Aorta (tissue), 5 donors: ENCODE measurements at regions not wholly inside any gene's neighbourhood (a gene's known extent, or its start where the extent isn't known, plus 50 kb on each side); places are given as distances from the start of the nearest gene placed in this dataset.
"Not testable (repeated sequence)": the region's sequence is repeated elsewhere in the genome, so short reads cannot be mapped to it uniquely, and the experiment has no call there.

Experiments used
- ATAC-seq: fragments of 200-7000 bp; cut with Tn5 transposase; one replicate; pipeline ENCODE4 v1.9.1; 2022; ENCODE audit warnings: moderate library complexity; ENCODE audit not compliant: low FRiP score
- DNase-seq, 2 donors: peaks; one replicate each; pipeline ENCODE4 v3.0.0-alpha.2; 2020
- H3K27ac ChIP-seq, 2 donors: one replicate each; pipeline ENCODE4 v1.5.1; 2013; ENCODE audit warnings: low read length in 2 of 2, mild to moderate bottlenecking in 2 of 2, moderate library complexity in 2 of 2, control low read depth in 1 of 2, inconsistent platforms in 1 of 2, low read depth in 1 of 2
- H3K27me3 ChIP-seq, 2 donors: one replicate each; pipeline ENCODE4 v1.6.1; 2013; ENCODE audit warnings: control low read depth in 1 of 2, low read length in 1 of 2, mild to moderate bottlenecking in 1 of 2, moderate library complexity in 1 of 2; ENCODE audit not compliant: insufficient read depth in 2 of 2, control insufficient read depth in 1 of 2
- H3K36me3 ChIP-seq, 2 donors: one replicate each; pipeline ENCODE4 v1.6.1; 2013; ENCODE audit warnings: control low read depth in 1 of 2, low read length in 1 of 2, mild to moderate bottlenecking in 1 of 2; ENCODE audit not compliant: insufficient read depth in 2 of 2, control insufficient read depth in 1 of 2
- H3K4me1 ChIP-seq, 2 donors: one replicate each; pipeline ENCODE4 v1.6.1; 2013; ENCODE audit warnings: low read length in 2 of 2, control low read depth in 1 of 2, mild to moderate bottlenecking in 1 of 2, moderate library complexity in 1 of 2; ENCODE audit not compliant: insufficient read depth in 2 of 2, control insufficient read depth in 1 of 2
- H3K4me3 ChIP-seq, 2 donors: one replicate each; pipeline ENCODE4 v1.5.1; 2013; ENCODE audit warnings: low read length in 2 of 2, control low read depth in 1 of 2, mild to moderate bottlenecking in 1 of 2
- H3K9me3 ChIP-seq: one replicate; pipeline ENCODE4 v1.6.1; 2013; ENCODE audit warnings: mild to moderate bottlenecking, low read length; ENCODE audit not compliant: control insufficient read depth
- WGBS, 2 donors: extraction: QIAGEN DNeasy Blood & Tissue Kit; methylation state at CpG; one replicate each; pipeline ENCODE4 v1.1.7; 2013; 5-methylcytosine and 5-hydroxymethylcytosine counted together
- intact Hi-C, 2 donors: fragments of 100-400 bp; cut with DNase I; formaldehyde crosslinking; loops; one replicate each; pipeline versions ENCODE4 v1.14.2 to v1.15.0; 2022
- donor health status: healthy with polysubstance abuse.
- donor health status: Bipolar disorder and iron deficiency.
- donor health status: DM: no; HTN: no; CAD: no.
- donor health status: DM: no; HTN: no; CAD: no.
- donor health status: DM: yes; HTN: yes; CAD: no.

DNA sequence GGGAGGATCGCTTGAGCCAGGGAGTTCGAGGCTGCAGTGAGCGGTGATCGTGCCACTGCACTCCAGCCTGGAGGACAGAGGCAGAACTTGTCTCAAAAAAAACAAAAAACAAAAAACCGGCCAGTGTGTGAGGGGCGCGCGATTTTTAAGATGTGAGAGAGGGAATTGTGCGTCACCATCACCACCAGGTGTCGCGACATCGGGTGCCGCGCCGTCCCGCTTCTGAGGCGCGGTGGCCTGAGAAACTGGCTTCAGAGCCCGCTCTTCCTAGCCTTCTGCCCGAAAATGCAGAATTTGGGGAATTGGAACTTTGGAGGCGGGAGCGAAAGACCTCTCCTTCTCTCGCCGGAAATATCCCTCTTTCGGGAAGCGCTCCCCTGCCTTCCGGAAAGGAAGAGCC is 524.8 kb downstream of the KCNJ18 start:
- Histone ChIP-seq H3K36me3 (no peaks in the 10 kb centered on the region), H3K4me1 (no peaks in the 10 kb centered on the region), H3K27me3 (no peaks in the 10 kb centered on the region), H3K4me3 (no peak overlapping the region), H3K9me3 (peaks cover 1% of the 10 kb centered on the region), H3K27ac (no peak overlapping the region)
- no peak for ATAC-seq
- peak in 1 of 2 donors; percentile 32 for DNase-seq
- 30 to 38% methylated on average over 27 of the region's 27 CpGs for WGBS, 2 donors
- intact Hi-C loops = no loop called here

GRCh38 chr17:22221344-22221743 is 529.0 kb downstream of the KCNJ18 start:
- Histone ChIP-seq H3K9me3 (peaks cover 1% of the 10 kb centered on the region), H3K4me3 (no peak overlapping the region), H3K4me1 (no peaks in the 10 kb centered on the region), H3K36me3 (no peaks in the 10 kb centered on the region), H3K27me3 (no peaks in the 10 kb centered on the region), H3K27ac (no peak overlapping the region)
- intact Hi-C loops = no loop called here
- ATAC-seq (no peak), DNase-seq (peak in 1 of 2 donors; percentile 49)
- WGBS, 2 donors = 65% methylated on average over 8 of the region's 8 CpGs

DNA sequence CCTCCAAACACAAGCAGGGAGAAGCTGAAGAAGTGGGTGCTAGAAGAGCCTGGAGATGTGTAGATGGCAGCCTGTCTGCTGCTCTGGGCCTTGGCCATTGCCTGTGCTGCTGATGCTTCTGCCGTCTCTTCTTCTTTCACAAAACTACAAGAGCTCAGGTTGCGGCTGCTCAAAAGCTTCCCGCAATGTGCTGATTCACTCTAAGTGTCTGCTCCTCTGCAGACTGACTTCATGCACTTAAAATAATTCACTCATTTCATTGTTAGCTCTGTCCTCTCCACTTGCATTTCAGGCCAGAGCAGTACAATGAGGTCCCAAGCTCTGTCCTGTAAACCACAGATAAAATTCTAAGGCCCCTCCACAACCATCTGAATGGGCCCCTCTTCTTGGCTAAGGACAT is 534.2 kb downstream of the KCNJ18 start:
- H3K27me3 ChIP-seq, H3K4me1 ChIP-seq, DNase-seq, ATAC-seq, H3K27ac ChIP-seq, H3K36me3 ChIP-seq, H3K4me3 ChIP-seq, intact Hi-C loops, H3K9me3 ChIP-seq: not testable (repeated sequence)
- WGBS, 2 donors = 88 to 93% methylated on average over 3 of the region's 3 CpGs

DNA sequence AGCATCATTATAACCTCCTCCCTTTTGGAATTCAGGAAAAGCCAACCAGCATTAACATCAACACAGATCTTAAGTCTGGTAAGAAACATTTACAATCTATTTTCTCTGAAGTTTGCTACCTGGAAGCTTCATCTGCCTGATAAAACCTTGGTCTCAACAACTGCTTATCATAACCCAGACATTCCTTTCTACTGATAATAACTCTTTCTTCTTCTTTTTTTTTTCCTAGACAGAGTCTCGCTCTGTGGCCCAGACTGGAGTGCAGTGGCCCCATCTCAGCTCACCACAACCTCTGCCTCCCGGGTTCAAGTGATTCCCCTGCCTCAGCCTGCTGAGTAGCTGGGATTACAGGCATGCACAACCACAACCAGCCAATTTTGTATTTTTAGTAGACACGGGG is 534.6 kb downstream of the KCNJ18 start:
- DNase-seq, H3K27ac ChIP-seq, ATAC-seq, H3K27me3 ChIP-seq, H3K36me3 ChIP-seq, intact Hi-C loops, H3K4me1 ChIP-seq, H3K9me3 ChIP-seq, H3K4me3 ChIP-seq: not testable (repeated sequence)
- 71 to 73% methylated on average over 3 of the region's 3 CpGs for WGBS, 2 donors

DNA sequence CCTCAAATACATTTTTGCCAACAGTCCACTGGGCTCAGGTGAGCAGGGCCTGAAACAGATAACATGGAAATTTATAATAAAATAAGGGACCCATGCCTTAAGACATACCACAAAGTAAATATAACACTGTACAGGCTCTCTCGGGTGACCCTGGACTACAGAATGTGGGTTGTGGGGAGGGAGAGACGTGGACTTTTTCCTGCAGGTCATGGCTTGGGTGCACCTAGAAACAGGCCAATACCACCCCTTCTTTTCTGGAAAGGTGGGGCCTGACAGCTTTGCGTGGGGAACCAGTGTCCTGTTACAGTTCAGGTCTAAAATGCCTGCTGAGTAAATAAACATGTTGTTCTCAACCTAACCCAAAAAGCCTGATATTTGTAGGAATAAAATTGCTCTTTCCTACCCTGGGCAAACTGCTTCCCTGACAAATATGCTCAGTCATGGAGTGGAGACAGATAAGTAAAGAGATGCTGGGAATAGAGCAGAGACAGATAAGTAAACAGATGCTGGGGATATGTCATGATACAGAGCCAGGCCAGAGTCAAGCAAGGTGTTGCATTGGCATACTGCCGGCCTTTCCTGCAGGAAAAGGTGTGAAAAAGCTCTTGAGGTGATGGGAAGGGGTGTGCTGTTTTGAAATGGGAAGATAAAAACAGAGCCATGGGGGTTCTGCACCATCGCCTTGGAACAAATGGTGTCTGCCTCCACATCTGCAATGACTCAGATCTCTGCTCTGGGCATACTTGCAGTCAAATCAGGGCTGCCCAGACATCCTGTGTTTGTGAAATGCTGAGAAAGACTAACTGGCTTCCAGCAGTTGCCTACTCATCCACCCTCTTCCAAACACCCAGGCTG is 535.6 kb downstream of the KCNJ18 start:
- H3K9me3 ChIP-seq, intact Hi-C loops, ATAC-seq, H3K4me1 ChIP-seq, DNase-seq, H3K36me3 ChIP-seq, H3K4me3 ChIP-seq, H3K27ac ChIP-seq, H3K27me3 ChIP-seq: not testable (repeated sequence)
- WGBS, 2 donors = 64 to 72% methylated on average over 4 to 5 of the region's 5 CpGs

DNA sequence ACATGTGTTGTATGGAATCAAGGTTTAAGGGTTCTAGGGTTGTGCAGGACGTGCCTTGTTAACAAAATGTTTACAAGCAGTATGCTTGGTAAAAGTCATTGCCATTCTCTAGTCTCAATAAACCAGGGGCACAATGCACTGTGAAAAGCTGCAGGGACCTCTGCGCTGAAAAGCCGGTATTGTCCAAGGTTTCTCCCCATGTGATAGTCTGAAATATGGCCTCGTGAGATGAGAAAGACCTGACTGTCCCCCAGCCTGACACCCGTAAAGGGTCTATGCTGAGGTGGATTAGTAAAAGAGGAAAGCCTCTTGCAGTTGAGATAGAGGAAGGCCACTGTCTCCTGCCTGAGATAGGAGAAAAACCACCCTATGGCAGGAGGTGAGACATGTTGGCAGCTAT is 537.5 kb downstream of the KCNJ18 start:
- H3K36me3 ChIP-seq, intact Hi-C loops, H3K4me1 ChIP-seq, H3K27ac ChIP-seq, H3K9me3 ChIP-seq, ATAC-seq, H3K4me3 ChIP-seq, H3K27me3 ChIP-seq: not testable (repeated sequence)
- 73 to 75% methylated on average over 5 of the region's 5 CpGs for WGBS, 2 donors
- DNase-seq = peak in 1 of 2 donors; percentile 19

GRCh38 chr17:22233382-22233781 is 541.1 kb downstream of the KCNJ18 start:
- no peak overlapping the region for H3K4me3 ChIP-seq
- H3K27ac ChIP-seq = no peak overlapping the region
- no peaks in the 10 kb centered on the region for H3K27me3 ChIP-seq
- H3K36me3 ChIP-seq = no peaks in the 10 kb centered on the region
- 90 to 96% methylated on average over 1 of the region's 1 CpG for WGBS, 2 donors
- no peak for ATAC-seq
- H3K4me1 ChIP-seq = no peaks in the 10 kb centered on the region
- no peaks in the 10 kb centered on the region for H3K9me3 ChIP-seq
- no peak for DNase-seq
- intact Hi-C loops = no loop called here

- Histone ChIP-seq H3K9me3 (no peaks in the 10 kb centered on the region), H3K27ac (no peak overlapping the region), H3K27me3 (no peaks in the 10 kb centered on the region), H3K36me3 (no peaks in the 10 kb centered on the region), H3K4me1 (no peaks in the 10 kb centered on the region), H3K4me3 (no peak overlapping the region)
- intact Hi-C loops = no loop called here
- 66% methylated on average over 1 of the region's 1 CpG for WGBS, 2 donors
- ATAC-seq (no peak), DNase-seq (no peak)
Observed at GRCh38 chr17:22242472-22242871, 550.1 kb downstream of the KCNJ18 start.

- 54 to 64% methylated on average over 2 of the region's 2 CpGs for WGBS, 2 donors
- no peaks in the 10 kb centered on the region for H3K36me3 ChIP-seq
- no peak overlapping the region for H3K4me3 ChIP-seq
- no peak for DNase-seq
- no peaks in the 10 kb centered on the region for H3K27me3 ChIP-seq
- no peaks in the 10 kb centered on the region for H3K9me3 ChIP-seq
- H3K4me1 ChIP-seq = no peaks in the 10 kb centered on the region
- ATAC-seq = no peak
- no peak overlapping the region for H3K27ac ChIP-seq
- intact Hi-C loops = no loop called here
Observed at GRCh38 chr17:22251498-22251897, 559.2 kb downstream of the KCNJ18 start.
